BLaER1 (cell line): ENCODE measurements at regions not wholly inside any gene's neighbourhood (a gene's known extent, or its start where the extent isn't known, plus 50 kb on each side); places are given as distances from the start of the nearest gene placed in this dataset.

Experiments
- H3K27ac ChIP-seq: shearing (Covaris generic); formaldehyde crosslinking; 2 replicates; pipeline ENCODE4 v1.8.1; 2022
- H3K27me3 ChIP-seq: shearing (Covaris generic); formaldehyde crosslinking; 2 replicates; pipeline ENCODE4 v1.8.1; 2022
- H3K36me3 ChIP-seq: shearing (Covaris generic); formaldehyde crosslinking; 2 replicates; pipeline ENCODE4 v1.8.1; 2022
- H3K4me1 ChIP-seq: shearing (Covaris generic); formaldehyde crosslinking; 2 replicates; pipeline ENCODE4 v1.8.1; 2022
- H3K4me2 ChIP-seq: shearing (Covaris generic); formaldehyde crosslinking; 2 replicates; pipeline ENCODE4 v1.8.1; 2022
- H3K4me3 ChIP-seq: shearing (Covaris generic); formaldehyde crosslinking; 2 replicates; pipeline ENCODE4 v1.8.1; 2022
- H3K9ac ChIP-seq: shearing (Covaris generic); formaldehyde crosslinking; 2 replicates; pipeline ENCODE4 v1.8.1; 2022
- H3K9me3 ChIP-seq: shearing (Covaris generic); formaldehyde crosslinking; 2 replicates; pipeline ENCODE4 v1.8.1; 2022
- H4K20me1 ChIP-seq: shearing (Covaris generic); formaldehyde crosslinking; 2 replicates; pipeline ENCODE4 v1.8.1; 2022
- Cebpa-rat ChIP-seq: shearing (Covaris generic); IDR thresholded peaks from 2 replicates; pipeline ENCODE4 v1.8.1; 2022

DNA sequence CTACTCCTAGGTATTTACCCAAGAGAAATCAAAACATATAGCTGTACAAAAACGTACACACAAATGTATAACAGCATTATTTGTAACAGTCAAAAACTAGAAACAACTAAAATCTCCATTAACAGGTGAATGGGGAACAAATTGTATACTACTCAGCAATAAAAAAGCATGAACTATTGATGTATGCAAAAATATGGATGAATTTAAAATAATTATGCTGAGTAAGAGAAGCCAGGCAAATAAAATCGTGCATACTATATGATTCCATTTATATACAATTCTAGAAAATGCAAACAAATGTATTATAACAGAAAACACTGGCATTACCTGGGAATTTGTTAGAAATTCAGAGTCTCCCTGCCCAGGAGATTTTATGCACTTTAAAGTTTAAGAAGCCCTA, 150.1 kb downstream of the GDAP2 start:
- TF ChIP-seq Cebpa-rat, result no peak
- Histone ChIP-seq H3K4me2 (no peak overlapping the region), H3K4me3 (no peak overlapping the region), H3K27me3 (no peaks in the 10 kb centered on the region), H3K9ac (no peak overlapping the region), H3K9me3 (no peaks in the 10 kb centered on the region), H3K4me1 (no peaks in the 10 kb centered on the region), H3K36me3 (no peaks in the 10 kb centered on the region), H4K20me1 (no peaks in the 10 kb centered on the region), H3K27ac (no peak overlapping the region)

- Histone ChIP-seq H4K20me1 (no peaks in the 10 kb centered on the region), H3K9ac (no peak overlapping the region), H3K27me3 (no peaks in the 10 kb centered on the region), H3K4me1 (no peaks in the 10 kb centered on the region), H3K4me2 (no peak overlapping the region), H3K36me3 (no peaks in the 10 kb centered on the region), H3K9me3 (no peaks in the 10 kb centered on the region), H3K27ac (no peak overlapping the region), H3K4me3 (no peak overlapping the region)
- TF ChIP-seq Cebpa-rat, result no peak
These were observed 148.5 kb downstream of the GDAP2 start for GRCh38 chr1:117780687-117781475.

- no peak overlapping the region for H3K9ac ChIP-seq
- no peak overlapping the region for H3K4me2 ChIP-seq
- no peak overlapping the region for H3K4me3 ChIP-seq
- no peaks in the 10 kb centered on the region for H4K20me1 ChIP-seq
- no peaks in the 10 kb centered on the region for H3K36me3 ChIP-seq
- H3K27me3 ChIP-seq, result no peaks in the 10 kb centered on the region
- no peaks in the 10 kb centered on the region for H3K9me3 ChIP-seq
- H3K27ac ChIP-seq, result no peak overlapping the region
- TF ChIP-seq Cebpa-rat, result no peak
- no peaks in the 10 kb centered on the region for H3K4me1 ChIP-seq
These were observed 147.4 kb downstream of the GDAP2 start for GRCh38 chr1:117782056-117782455.

- H3K4me2 ChIP-seq, result no peak overlapping the region
- H3K27ac ChIP-seq, result no peak overlapping the region
- no peak overlapping the region for H3K9ac ChIP-seq
- no peaks in the 10 kb centered on the region for H4K20me1 ChIP-seq
- H3K4me3 ChIP-seq, result no peak overlapping the region
- no peak for TF ChIP-seq Cebpa-rat
- H3K36me3 ChIP-seq, result no peaks in the 10 kb centered on the region
- no peaks in the 10 kb centered on the region for H3K9me3 ChIP-seq
- no peaks in the 10 kb centered on the region for H3K4me1 ChIP-seq
- H3K27me3 ChIP-seq, result no peaks in the 10 kb centered on the region
These were observed 145.6 kb downstream of the GDAP2 start for GRCh38 chr1:117783606-117784396.

- Histone ChIP-seq H3K9me3 (no peaks in the 10 kb centered on the region), H3K4me1 (peaks cover 6% of the 10 kb centered on the region; the same call in 1 of the 2 replicates), H3K9ac (no peak overlapping the region), H3K36me3 (no peaks in the 10 kb centered on the region), H3K27ac (no peak overlapping the region), H3K4me2 (no peak overlapping the region), H4K20me1 (no peaks in the 10 kb centered on the region), H3K4me3 (no peak overlapping the region), H3K27me3 (no peaks in the 10 kb centered on the region)
- no peak for TF ChIP-seq Cebpa-rat
These were observed 141.4 kb downstream of the GDAP2 start for GRCh38 chr1:117788014-117788413.

DNA sequence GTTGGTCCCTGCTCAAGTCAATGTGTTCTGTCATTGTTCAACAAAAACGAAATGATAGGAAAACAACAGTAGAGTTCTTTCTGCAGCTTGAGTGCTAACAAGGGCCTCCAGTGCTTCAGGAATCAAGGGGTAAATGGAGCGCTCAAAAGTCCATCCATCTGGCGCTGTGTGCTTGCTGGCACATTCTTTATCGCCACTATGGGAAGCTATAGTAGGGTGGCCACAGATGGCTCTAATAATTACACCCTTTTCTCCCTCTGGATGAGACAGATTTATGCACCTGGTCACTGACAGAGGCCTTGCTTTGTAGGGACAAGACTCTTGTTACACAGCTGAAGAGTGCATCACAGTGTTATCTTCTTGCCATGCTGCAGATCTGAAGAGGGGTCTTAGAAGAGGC, 136.0 kb downstream of the GDAP2 start:
- no peaks in the 10 kb centered on the region for H3K27me3 ChIP-seq
- no peaks in the 10 kb centered on the region for H3K9me3 ChIP-seq
- no peak for TF ChIP-seq Cebpa-rat
- H4K20me1 ChIP-seq, result no peaks in the 10 kb centered on the region
- H3K9ac ChIP-seq, result no peak overlapping the region
- H3K36me3 ChIP-seq, result no peaks in the 10 kb centered on the region
- no peak overlapping the region for H3K4me2 ChIP-seq
- H3K27ac ChIP-seq, result no peak overlapping the region
- no peak overlapping the region for H3K4me3 ChIP-seq
- H3K4me1 ChIP-seq, result peaks cover 8% of the 10 kb centered on the region; the same call in 1 of the 2 replicates

DNA sequence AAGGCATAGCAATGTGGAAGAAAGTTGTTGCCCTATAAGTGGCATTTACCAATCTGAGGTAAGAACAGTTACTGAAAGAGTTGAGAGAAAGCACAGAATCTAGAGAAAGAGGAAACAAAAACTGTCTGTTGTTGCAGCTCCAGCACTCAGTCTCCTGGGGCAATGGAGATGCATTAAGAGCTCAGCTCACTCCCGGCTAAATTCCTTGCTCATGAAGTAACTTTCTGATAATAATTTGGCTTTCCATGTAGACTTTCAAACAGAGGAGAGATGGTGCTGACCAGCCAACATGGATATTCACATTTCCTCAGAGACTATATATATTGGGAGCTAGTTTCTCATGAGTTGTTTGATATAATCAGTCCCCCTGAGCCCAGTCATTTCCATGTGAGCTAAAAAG, 135.3 kb downstream of the GDAP2 start:
- no peak overlapping the region for H3K27ac ChIP-seq
- no peaks in the 10 kb centered on the region for H3K9me3 ChIP-seq
- H4K20me1 ChIP-seq, result no peaks in the 10 kb centered on the region
- peaks cover 8% of the 10 kb centered on the region; the same call in 1 of the 2 replicates for H3K4me1 ChIP-seq
- no peaks in the 10 kb centered on the region for H3K27me3 ChIP-seq
- H3K4me3 ChIP-seq, result no peak overlapping the region
- H3K4me2 ChIP-seq, result no peak overlapping the region
- H3K9ac ChIP-seq, result no peak overlapping the region
- no peaks in the 10 kb centered on the region for H3K36me3 ChIP-seq
- no peak for TF ChIP-seq Cebpa-rat

GRCh38 chr1:117795190-117795589, 134.2 kb downstream of the GDAP2 start:
- H3K9me3 ChIP-seq, result no peaks in the 10 kb centered on the region
- H3K4me1 ChIP-seq, result peaks cover 8% of the 10 kb centered on the region; the same call in 1 of the 2 replicates
- no peak for TF ChIP-seq Cebpa-rat
- H3K27ac ChIP-seq, result no peak overlapping the region
- no peaks in the 10 kb centered on the region for H4K20me1 ChIP-seq
- H3K4me2 ChIP-seq, result no peak overlapping the region
- H3K27me3 ChIP-seq, result no peaks in the 10 kb centered on the region
- no peaks in the 10 kb centered on the region for H3K36me3 ChIP-seq
- no peak overlapping the region for H3K9ac ChIP-seq
- no peak overlapping the region for H3K4me3 ChIP-seq

DNA sequence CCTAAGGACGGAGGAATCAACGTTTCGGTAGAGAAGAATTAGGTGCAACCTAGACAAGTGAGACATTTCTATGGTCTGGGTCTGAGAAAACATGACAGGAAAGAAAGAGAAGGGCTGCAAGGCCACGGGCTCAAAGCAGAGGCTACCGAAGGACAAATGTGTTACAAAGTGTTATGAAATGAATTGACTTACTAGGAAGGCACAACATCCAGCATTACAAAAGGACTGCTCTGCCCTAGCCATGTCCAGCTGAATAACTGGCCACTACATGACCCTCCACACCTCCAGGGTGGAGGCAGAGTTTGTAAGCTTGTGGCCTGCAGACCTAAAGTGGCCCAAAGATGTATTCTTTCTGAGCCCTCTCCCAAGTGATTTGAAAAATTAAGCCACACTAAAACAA, 133.6 kb downstream of the GDAP2 start:
- no peak for TF ChIP-seq Cebpa-rat
- H3K4me2 ChIP-seq, result no peak overlapping the region
- no peak overlapping the region for H3K9ac ChIP-seq
- no peak overlapping the region for H3K4me3 ChIP-seq
- no peaks in the 10 kb centered on the region for H3K36me3 ChIP-seq
- peaks cover 8% of the 10 kb centered on the region; the same call in 1 of the 2 replicates for H3K4me1 ChIP-seq
- no peaks in the 10 kb centered on the region for H4K20me1 ChIP-seq
- H3K27ac ChIP-seq, result no peak overlapping the region
- H3K27me3 ChIP-seq, result no peaks in the 10 kb centered on the region
- no peaks in the 10 kb centered on the region for H3K9me3 ChIP-seq

- Histone ChIP-seq H3K36me3 (no peaks in the 10 kb centered on the region), H3K27ac (no peak overlapping the region), H3K4me1 (peaks cover 8% of the 10 kb centered on the region; the same call in 1 of the 2 replicates), H3K4me3 (no peak overlapping the region), H3K9me3 (no peaks in the 10 kb centered on the region), H3K27me3 (no peaks in the 10 kb centered on the region), H3K4me2 (no peak overlapping the region), H4K20me1 (no peaks in the 10 kb centered on the region), H3K9ac (no peak overlapping the region)
- TF ChIP-seq Cebpa-rat, result no peak
These were observed 133.2 kb downstream of the GDAP2 start for GRCh38 chr1:117796226-117796625.
